ENCODE measurements at regions not wholly inside any gene's neighbourhood (a gene's known extent, or its start where the extent isn't known, plus 50 kb on each side); places are given as distances from the start of the nearest gene placed in this dataset.

DNA sequence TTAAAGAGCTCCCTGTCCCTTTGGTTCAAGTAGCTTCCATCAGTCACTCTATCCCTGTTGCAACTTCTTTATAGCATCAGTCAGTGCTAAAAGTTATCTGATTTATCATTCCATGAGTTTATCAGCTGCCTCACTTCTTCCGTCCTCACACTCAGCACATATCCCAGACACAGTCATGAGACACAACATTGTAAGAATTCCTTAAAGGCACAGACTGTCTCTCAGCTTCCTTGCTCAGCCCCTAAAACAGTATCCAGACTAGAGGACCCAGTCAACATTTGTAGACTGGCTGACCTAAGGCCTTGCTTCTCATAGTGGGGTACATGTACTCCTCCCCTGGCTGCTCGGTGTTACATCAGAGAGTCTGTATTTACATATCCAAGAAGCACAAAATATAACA lies 164.9 kb upstream of the ADGRL2 start:
- no peaks in the 10 kb centered on the region for H3K27me3 ChIP-seq (ENCODE audit: control insufficient read depth, insufficient read depth, low read length)
- ChIA-PET POLR2A (no interaction called here), CTCF (no interaction called here)
- in situ Hi-C loops (cut with HindIII; ENCODE audit: low pct_unique_long_range_greater_than_20kb, low sequenced_read_pairs) (no loop called here), intact Hi-C loops (cut with micrococcal nuclease; ENCODE audit: unreplicated experiment) (no loop called here)
- H3K4me3 ChIP-seq (ENCODE audit: low read depth in 2 of 2, low read length in 2 of 2), result no peak overlapping the region
- ATAC-seq (no peak), DNase-seq (ENCODE audit: low read depth, low spot score) (no peak)
- BruUV-seq (replicated peaks), result no TSS peak
- H3K36me3 ChIP-seq (ENCODE audit: control insufficient read depth, insufficient read depth, low read length), result no peaks in the 10 kb centered on the region
- no peaks in the 10 kb centered on the region for H3K4me1 ChIP-seq (ENCODE audit: control insufficient read depth, insufficient read depth, low read length)
- H3K27ac ChIP-seq (ENCODE audit: low read length), result no peak overlapping the region
- no peaks in the 10 kb centered on the region for H3K9me3 ChIP-seq (ENCODE audit: control insufficient read depth, insufficient read depth, low read depth, low read length)
- TF ChIP-seq SIN3A (IDR thresholded peaks at IDR 0.05; ENCODE audit: borderline replicate concordance, insufficient read depth, low read depth, low read length), result no peak
- no peak for TF ChIP-seq TCF7L2 (IDR thresholded peaks at IDR 0.05; ENCODE audit: low read depth, low read length)
- no peak for TF ChIP-seq POLR2AphosphoS5 (IDR thresholded peaks at IDR 0.05; ENCODE audit: low read depth, low read length)
- TF ChIP-seq, protein P1, sequence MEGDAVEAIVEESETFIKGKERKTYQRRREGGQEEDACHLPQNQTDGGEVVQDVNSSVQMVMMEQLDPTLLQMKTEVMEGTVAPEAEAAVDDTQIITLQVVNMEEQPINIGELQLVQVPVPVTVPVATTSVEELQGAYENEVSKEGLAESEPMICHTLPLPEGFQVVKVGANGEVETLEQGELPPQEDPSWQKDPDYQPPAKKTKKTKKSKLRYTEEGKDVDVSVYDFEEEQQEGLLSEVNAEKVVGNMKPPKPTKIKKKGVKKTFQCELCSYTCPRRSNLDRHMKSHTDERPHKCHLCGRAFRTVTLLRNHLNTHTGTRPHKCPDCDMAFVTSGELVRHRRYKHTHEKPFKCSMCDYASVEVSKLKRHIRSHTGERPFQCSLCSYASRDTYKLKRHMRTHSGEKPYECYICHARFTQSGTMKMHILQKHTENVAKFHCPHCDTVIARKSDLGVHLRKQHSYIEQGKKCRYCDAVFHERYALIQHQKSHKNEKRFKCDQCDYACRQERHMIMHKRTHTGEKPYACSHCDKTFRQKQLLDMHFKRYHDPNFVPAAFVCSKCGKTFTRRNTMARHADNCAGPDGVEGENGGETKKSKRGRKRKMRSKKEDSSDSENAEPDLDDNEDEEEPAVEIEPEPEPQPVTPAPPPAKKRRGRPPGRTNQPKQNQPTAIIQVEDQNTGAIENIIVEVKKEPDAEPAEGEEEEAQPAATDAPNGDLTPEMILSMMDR (IDR thresholded peaks at IDR 0.05), result no peak
- TF ChIP-seq, protein P2, sequence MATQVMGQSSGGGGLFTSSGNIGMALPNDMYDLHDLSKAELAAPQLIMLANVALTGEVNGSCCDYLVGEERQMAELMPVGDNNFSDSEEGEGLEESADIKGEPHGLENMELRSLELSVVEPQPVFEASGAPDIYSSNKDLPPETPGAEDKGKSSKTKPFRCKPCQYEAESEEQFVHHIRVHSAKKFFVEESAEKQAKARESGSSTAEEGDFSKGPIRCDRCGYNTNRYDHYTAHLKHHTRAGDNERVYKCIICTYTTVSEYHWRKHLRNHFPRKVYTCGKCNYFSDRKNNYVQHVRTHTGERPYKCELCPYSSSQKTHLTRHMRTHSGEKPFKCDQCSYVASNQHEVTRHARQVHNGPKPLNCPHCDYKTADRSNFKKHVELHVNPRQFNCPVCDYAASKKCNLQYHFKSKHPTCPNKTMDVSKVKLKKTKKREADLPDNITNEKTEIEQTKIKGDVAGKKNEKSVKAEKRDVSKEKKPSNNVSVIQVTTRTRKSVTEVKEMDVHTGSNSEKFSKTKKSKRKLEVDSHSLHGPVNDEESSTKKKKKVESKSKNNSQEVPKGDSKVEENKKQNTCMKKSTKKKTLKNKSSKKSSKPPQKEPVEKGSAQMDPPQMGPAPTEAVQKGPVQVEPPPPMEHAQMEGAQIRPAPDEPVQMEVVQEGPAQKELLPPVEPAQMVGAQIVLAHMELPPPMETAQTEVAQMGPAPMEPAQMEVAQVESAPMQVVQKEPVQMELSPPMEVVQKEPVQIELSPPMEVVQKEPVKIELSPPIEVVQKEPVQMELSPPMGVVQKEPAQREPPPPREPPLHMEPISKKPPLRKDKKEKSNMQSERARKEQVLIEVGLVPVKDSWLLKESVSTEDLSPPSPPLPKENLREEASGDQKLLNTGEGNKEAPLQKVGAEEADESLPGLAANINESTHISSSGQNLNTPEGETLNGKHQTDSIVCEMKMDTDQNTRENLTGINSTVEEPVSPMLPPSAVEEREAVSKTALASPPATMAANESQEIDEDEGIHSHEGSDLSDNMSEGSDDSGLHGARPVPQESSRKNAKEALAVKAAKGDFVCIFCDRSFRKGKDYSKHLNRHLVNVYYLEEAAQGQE (IDR thresholded peaks at IDR 0.05; ENCODE audit: insufficient read depth in 1 of 2, low read depth in 2 of 2, low read length in 1 of 2), result no peak

DNA sequence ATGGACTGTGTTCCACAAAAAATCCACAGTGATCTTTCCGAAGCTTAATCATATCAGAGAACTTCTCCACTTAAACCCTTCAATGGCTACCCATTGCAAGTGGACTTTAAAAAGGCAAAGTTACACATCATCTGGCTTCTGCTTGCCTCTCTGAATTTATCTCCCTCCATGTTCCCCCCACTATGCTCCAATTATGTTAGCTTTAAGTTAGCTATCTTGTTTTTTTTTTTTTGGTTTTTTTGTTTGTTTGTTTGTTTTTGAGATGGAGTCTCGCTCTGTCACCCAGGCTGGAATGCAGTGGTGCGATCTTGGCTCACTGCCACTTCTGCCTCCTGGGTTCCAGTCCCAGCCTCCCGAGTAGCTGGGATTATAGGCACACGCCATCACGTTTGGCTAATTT lies 166.4 kb upstream of the ADGRL2 start:
- BruUV-seq (replicated peaks), result no TSS peak
- in situ Hi-C loops (cut with HindIII; ENCODE audit: low pct_unique_long_range_greater_than_20kb, low sequenced_read_pairs) (no loop called here), intact Hi-C loops (cut with micrococcal nuclease; ENCODE audit: unreplicated experiment) (no loop called here)
- no peak for ATAC-seq
- no peaks in the 10 kb centered on the region for H3K4me1 ChIP-seq (ENCODE audit: control insufficient read depth, insufficient read depth, low read length)
- DNase-seq (ENCODE audit: low read depth, low spot score), result no peak
- no peaks in the 10 kb centered on the region for H3K27me3 ChIP-seq (ENCODE audit: control insufficient read depth, insufficient read depth, low read length)
- no peak overlapping the region for H3K27ac ChIP-seq (ENCODE audit: low read length)
- H3K9me3 ChIP-seq (ENCODE audit: control insufficient read depth, insufficient read depth, low read depth, low read length), result no peaks in the 10 kb centered on the region
- no peak for TF ChIP-seq POLR2AphosphoS5 (IDR thresholded peaks at IDR 0.05; ENCODE audit: low read depth, low read length)
- TF ChIP-seq, protein P2 (IDR thresholded peaks at IDR 0.05; ENCODE audit: insufficient read depth in 1 of 2, low read depth in 2 of 2, low read length in 1 of 2), result no peak
- no peak for TF ChIP-seq SIN3A (IDR thresholded peaks at IDR 0.05; ENCODE audit: borderline replicate concordance, insufficient read depth, low read depth, low read length)
- no peak for TF ChIP-seq TCF7L2 (IDR thresholded peaks at IDR 0.05; ENCODE audit: low read depth, low read length)
- TF ChIP-seq, protein P1 (IDR thresholded peaks at IDR 0.05), result no peak
- no peaks in the 10 kb centered on the region for H3K36me3 ChIP-seq (ENCODE audit: control insufficient read depth, insufficient read depth, low read length)
- ChIA-PET POLR2A (no interaction called here), CTCF (no interaction called here)
- no peak overlapping the region for H3K4me3 ChIP-seq (ENCODE audit: low read depth in 2 of 2, low read length in 2 of 2)

Data from Panc1 (cell line).